ENCODE measurements at regions not wholly inside any gene's neighbourhood (a gene's known extent, or its start where the extent isn't known, plus 50 kb on each side); places are given as distances from the start of the nearest gene placed in this dataset.
A peak's percentile ranks its signal among the peaks of the same experiment; 100 is the strongest.

- Histone ChIP-seq H3K36me3 (ENCODE audit: low read depth) (no peaks in the 10 kb centered on the region), H3K27me3 (ENCODE audit: insufficient read depth, poor library complexity, severe bottlenecking) (no peaks in the 10 kb centered on the region), H3K4me1 (ENCODE audit: insufficient read depth, poor library complexity, severe bottlenecking) (no peaks in the 10 kb centered on the region), H3K27ac (ENCODE audit: poor library complexity, severe bottlenecking) (no peak overlapping the region), H3K4me3 (ENCODE audit: severe bottlenecking) (peak overlapping the region; percentile 31), H3K9me3 (ENCODE audit: severe bottlenecking) (no peaks in the 10 kb centered on the region)
- ATAC-seq (ENCODE audit: low read depth), result peak; percentile 13; the same call in 1 of the 3 replicates
- TF ChIP-seq CTCF (IDR thresholded peaks at IDR 0.05; ENCODE audit: poor library complexity, severe bottlenecking), result no peak
- DNase-seq (ENCODE audit: low spot score), result no peak
These were observed 192.6 kb upstream of the TCF4 start for GRCh38 chr18:55780586-55781071.

GRCh38 chr18:55779691-55780585 is 191.9 kb upstream of the TCF4 start:
- H3K27ac ChIP-seq (ENCODE audit: poor library complexity, severe bottlenecking), result no peak overlapping the region
- H3K4me3 ChIP-seq (ENCODE audit: severe bottlenecking), result peak overlapping the region; percentile 31
- DNase-seq (ENCODE audit: low spot score) (no peak), ATAC-seq (ENCODE audit: low read depth) (peak; percentile 75)
- H3K4me1 ChIP-seq (ENCODE audit: insufficient read depth, poor library complexity, severe bottlenecking), result no peaks in the 10 kb centered on the region
- no peaks in the 10 kb centered on the region for H3K36me3 ChIP-seq (ENCODE audit: low read depth)
- peak; percentile 26 for TF ChIP-seq CTCF (IDR thresholded peaks at IDR 0.05; ENCODE audit: poor library complexity, severe bottlenecking)
- no peaks in the 10 kb centered on the region for H3K9me3 ChIP-seq (ENCODE audit: severe bottlenecking)
- no peaks in the 10 kb centered on the region for H3K27me3 ChIP-seq (ENCODE audit: insufficient read depth, poor library complexity, severe bottlenecking)

- DNase-seq (ENCODE audit: low spot score), result no peak
- TF ChIP-seq CTCF (IDR thresholded peaks at IDR 0.05; ENCODE audit: poor library complexity, severe bottlenecking), result no peak
- H3K4me1 ChIP-seq (ENCODE audit: insufficient read depth, poor library complexity, severe bottlenecking), result no peaks in the 10 kb centered on the region
- ATAC-seq (ENCODE audit: low read depth), result peak; percentile 43; the same call in 1 of the 3 replicates
- H3K27ac ChIP-seq (ENCODE audit: poor library complexity, severe bottlenecking), result no peak overlapping the region
- no peaks in the 10 kb centered on the region for H3K9me3 ChIP-seq (ENCODE audit: severe bottlenecking)
- no peaks in the 10 kb centered on the region for H3K27me3 ChIP-seq (ENCODE audit: insufficient read depth, poor library complexity, severe bottlenecking)
- H3K36me3 ChIP-seq (ENCODE audit: low read depth), result no peaks in the 10 kb centered on the region
- H3K4me3 ChIP-seq (ENCODE audit: severe bottlenecking), result peak overlapping the region; percentile 31
These were observed 191.0 kb upstream of the TCF4 start for GRCh38 chr18:55778788-55779690.

GRCh38 chr18:55777666-55778304 is 189.8 kb upstream of the TCF4 start:
- no peaks in the 10 kb centered on the region for H3K9me3 ChIP-seq (ENCODE audit: severe bottlenecking)
- no peaks in the 10 kb centered on the region for H3K27me3 ChIP-seq (ENCODE audit: insufficient read depth, poor library complexity, severe bottlenecking)
- no peak overlapping the region for H3K27ac ChIP-seq (ENCODE audit: poor library complexity, severe bottlenecking)
- no peaks in the 10 kb centered on the region for H3K4me1 ChIP-seq (ENCODE audit: insufficient read depth, poor library complexity, severe bottlenecking)
- no peak for ATAC-seq (ENCODE audit: low read depth)
- no peak overlapping the region for H3K4me3 ChIP-seq (ENCODE audit: severe bottlenecking)
- DNase-seq (ENCODE audit: low spot score), result no peak
- H3K36me3 ChIP-seq (ENCODE audit: low read depth), result no peaks in the 10 kb centered on the region
- no peak for TF ChIP-seq CTCF (IDR thresholded peaks at IDR 0.05; ENCODE audit: poor library complexity, severe bottlenecking)
